HG03571 (cell line): ENCODE measurements at regions not wholly inside any gene's neighbourhood (a gene's known extent, or its start where the extent isn't known, plus 50 kb on each side); places are given as distances from the start of the nearest gene placed in this dataset.
"Not testable (repeated sequence)": the region's sequence is repeated elsewhere in the genome, so short reads cannot be mapped to it uniquely, and the experiment has no call there.

Source experiments
- ATAC-seq: cut with Tn5 transposase; IDR thresholded peaks from one replicate; pipeline ENCODE4 v1.9.1; 2021; ENCODE audit not compliant: unreplicated experiment

DNA sequence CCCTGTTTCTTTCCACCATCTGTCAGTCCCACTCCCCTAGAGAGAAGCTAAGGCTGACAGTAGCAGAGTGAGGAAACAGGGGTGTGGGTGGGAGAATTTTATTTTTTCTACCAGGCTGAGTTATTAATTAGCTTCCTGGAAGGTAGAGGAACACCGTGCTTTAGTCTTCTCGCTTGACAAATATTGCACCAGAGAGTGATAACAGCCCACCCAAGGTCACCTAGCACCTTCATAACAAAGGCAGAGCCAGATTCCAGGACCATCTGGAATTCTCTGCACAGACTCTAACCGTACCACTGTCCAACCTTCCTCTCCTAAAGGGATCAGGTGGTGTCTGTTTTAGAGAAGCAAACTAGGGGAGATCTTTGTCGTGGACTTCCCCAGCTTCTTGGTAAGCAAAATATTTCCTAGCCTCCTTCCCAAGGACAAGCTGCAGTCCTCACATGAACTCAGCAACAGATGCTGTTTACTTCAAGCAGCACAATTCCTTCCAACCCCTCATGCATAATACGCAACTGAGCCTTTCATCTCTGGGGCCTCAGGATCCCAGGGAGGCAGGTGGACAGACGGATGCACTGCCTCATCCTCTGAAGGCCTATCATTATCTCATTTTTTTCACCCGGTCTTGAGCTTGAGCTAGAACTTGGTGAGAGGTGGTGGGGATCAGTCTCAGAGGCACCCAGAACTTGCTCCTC lies 308.7 kb upstream of the BRINP1 start:
- no peak for ATAC-seq

GRCh38 chr9:119675951-119676350 lies 306.7 kb upstream of the BRINP1 start:
- no peak for ATAC-seq

DNA sequence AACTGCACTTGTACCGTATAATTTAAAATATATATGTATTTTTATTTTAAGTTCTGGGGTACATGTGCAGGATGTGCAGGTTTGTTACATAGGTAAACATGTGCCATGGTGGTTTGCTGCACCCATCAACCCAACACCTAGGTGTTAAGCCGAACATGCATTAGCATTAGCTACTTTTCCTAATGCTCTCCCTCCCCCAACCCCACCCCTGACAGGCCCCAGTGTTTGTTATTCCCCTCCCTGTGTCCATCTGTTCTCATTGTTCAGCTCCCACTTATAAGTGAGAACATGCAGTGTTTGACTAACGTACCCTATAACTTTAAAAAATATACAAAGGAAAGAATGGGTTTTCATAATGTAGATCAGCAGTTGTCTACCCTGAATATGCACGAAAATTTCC lies 303.5 kb upstream of the BRINP1 start:
- not testable (repeated sequence) for ATAC-seq

DNA sequence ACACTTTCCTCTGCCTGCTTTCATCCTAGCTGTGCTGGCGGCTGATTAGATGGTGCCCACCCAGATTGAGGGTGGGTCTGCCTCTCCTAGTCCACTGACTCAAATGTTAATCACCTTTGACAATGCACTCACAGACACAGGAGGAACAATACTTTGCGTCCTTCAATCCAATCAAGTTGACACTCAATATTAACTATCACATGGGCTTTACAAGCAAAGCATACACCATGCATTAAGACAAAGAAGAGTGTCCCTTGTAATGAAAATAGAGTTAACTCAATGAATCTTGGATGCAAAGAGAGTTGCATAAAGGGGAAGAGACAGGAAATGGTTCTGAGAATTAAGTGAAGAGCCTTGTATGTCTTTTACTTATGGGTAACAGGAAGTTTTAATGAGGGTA lies 298.7 kb upstream of the BRINP1 start:
- ATAC-seq, result no peak

DNA sequence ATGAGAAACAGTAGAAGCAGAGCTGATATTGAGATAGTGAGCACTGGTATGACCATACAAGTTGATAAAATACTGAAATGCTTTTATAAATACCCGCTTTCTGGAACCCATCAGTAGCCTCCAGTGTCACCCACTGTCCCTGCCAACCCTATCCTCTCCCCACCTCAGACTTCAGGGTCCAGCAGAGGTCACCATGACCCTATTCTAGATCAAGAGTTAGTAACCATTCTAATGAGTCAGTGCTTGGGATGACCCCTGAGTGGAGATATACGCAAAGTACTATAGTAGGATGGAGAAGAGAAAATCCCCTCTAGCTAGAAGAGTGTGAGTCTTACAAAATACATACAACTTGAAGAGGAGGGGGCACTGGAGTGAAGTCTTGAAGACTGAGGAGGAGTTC lies 297.9 kb upstream of the BRINP1 start:
- ATAC-seq, result no peak

DNA sequence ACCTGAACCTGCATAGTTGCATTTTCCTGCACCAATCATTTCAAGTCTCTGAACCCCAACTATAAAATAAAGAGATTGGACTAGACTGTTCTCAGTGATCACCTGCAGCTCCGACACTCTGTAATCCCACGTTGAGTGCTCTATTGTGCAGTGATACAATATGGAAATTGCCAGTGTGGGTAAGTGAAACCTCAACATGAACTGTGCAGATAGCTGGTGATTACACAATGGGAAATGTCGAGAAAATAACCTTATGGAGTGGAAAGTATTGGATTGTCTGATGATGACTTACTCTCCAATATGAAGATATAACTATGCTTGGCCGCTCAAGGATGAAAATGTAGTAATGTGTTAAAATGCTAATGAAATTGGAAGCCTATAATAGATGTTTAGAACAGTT lies 293.1 kb upstream of the BRINP1 start:
- no peak for ATAC-seq

- ATAC-seq, result no peak
Measured at GRCh38 chr9:119652931-119653330, 283.7 kb upstream of the BRINP1 start.

DNA sequence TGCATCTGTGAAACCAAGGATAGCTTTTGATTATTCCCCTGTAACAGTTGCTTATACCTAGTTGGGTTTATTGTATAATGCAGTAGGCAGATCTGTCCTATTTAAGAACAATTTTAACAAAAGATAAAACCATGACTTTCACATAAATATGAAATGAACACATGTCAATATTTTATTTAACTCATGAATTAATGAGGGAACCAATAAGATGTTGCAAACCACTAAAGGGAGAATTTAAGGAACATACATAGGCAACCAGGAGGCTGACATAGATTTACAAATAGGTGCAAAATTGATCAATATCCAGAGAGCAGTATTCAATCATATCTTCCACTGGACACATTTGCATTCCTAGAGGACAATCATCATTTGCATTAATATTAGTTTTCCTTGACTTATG lies 280.0 kb upstream of the BRINP1 start:
- ATAC-seq, result no peak

DNA sequence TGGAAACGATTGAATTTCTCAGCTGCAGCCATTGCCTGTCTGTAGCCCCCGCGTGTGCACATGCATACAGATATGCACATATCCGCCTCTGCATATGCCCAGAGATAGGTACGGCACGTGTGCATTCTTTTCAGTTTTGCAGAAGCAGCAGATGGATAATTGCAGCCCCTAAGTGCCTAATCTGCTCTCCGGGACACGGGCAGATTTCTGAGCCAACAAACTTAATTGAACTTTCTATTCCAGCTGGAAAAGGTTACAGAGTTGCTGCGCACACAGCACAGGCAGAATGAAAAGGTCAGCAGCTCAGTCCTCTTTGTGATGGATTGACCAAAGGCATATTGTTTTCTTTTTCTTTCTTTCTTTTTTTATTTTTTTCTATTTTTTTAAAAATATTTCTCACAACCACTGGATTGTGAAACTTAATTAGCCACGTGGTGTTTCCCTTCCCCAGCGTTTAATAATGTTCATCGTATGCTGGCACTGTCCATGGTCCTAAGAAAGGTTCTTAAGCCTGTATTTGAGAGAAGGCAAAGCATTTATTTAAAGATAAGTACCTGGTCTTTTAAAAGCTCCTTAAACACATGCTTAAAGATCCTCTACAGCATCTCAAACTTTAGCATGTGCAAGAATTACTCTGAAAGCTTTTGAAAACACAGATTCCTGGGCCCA lies 270.2 kb upstream of the BRINP1 start:
- ATAC-seq, result no peak

DNA sequence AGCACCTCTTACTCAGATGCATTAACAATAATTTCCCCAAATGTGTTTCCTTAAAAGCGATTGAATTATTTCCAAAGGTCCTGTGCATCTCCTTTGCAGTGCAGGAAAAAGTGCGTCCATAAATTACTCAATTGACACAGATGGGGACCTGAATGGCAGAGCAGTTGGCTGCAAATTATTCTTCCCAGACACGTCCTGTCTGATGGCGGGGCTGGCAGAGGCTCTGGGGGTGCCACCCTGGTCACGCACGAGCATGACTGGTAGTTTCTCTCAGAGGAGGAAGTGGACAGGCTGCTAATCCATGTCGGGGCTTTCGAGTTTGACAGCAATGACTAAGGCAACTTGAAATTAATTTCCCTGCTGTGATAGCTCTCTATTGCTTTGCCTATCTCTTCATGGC lies 264.8 kb upstream of the BRINP1 start:
- no peak for ATAC-seq

GRCh38 chr9:119611565-119611964 lies 242.3 kb upstream of the BRINP1 start:
- no peak for ATAC-seq

DNA sequence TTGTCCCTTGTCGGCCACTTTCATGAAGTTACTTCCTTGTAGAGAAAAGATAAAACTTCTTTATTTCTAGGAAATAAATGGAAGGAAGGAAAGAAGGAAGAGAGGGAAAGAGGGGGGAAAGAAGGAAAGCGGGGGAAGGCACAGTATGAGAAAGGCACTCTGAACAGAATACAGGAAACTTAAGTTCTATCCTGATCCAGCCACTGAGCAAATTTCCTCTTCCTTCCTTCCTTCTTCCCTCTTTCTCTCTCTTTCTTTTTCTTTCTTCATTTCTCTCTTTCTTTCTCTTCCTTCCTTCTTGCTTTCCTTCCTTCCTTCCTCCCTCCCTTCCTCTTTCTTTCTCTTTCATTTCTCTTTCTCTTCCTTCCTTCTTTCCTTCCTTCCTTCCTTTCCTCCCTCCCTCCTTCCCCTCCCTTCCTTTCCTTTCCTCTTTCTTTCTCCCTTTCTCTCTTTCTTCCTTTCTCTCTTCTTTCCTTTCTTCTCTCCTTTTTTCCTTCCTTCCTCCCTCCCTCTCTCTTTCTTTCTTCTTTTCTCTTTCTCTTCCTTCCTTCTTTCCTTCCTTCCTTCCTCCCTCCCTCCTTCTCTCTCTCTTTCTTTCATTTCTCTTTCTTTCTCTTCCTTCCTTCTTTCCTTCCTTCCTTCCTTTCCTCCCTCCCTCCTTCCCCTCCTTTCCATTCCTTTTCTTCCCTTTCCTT lies 240.2 kb upstream of the BRINP1 start:
- ATAC-seq, result no peak

DNA sequence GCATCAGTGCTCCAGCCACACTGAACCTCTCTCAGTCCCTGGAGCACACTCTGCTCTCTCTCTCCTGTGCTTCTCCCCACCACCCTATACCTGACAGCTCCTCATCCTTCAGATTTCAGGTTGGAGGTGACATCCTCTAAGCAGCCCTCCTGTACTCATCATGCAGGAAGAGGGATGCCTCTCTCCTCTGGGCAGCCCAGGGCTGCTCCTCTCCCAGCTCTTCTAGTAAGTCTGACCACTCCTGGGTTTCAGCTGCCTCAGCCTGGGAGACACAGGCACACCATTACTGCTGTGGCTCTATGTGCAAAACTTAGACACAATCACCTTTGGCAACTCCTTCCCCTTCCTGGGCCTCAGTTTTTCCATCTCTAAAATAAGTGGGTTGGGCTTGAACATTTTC lies 232.4 kb upstream of the BRINP1 start:
- ATAC-seq, result no peak

DNA sequence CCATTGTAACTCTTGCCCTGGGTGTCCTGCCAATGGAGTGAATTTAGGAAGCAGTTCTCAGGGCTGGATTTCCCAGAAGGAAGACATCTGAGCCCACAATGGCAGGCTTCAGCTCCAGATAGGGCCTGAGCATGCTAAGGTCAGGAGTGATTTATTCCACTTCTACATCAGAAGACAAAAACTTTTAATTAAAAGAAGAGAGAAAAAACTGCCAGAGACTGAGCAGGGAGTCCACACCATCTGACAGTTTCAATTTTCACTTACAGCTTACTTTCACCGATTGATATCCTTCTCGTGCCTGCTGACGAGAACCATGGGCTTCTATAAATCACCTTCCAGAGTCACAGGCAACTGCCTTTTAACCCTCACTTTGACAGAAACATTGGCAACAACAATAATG lies 228.3 kb upstream of the BRINP1 start:
- no peak for ATAC-seq

- ATAC-seq, result no peak
Measured at GRCh38 chr9:119596703-119597102, 227.5 kb upstream of the BRINP1 start.

- ATAC-seq, result no peak
Measured at GRCh38 chr9:119588874-119589744, 219.9 kb upstream of the BRINP1 start.

- no peak for ATAC-seq
Measured at GRCh38 chr9:119577881-119578280, 208.6 kb upstream of the BRINP1 start.

DNA sequence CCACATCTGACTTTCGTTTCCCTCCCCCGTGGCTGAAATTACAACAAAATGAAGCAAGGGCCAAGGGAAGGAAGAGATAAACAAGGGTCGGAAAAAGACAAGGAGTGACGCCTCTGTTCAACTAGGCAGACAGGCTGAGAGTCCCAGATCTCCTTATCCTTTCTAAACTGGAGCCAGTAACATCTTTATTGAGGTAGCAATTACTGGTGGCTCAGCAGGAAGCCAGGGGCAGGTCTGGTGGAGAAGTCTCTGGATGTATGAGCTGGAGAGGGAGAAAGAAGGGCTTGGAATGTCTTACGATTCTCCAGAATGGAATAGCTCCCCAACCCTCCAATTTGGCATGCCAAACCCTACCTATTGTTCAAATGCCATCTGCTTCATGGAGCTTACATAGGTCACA lies 190.8 kb upstream of the BRINP1 start:
- no peak for ATAC-seq

DNA sequence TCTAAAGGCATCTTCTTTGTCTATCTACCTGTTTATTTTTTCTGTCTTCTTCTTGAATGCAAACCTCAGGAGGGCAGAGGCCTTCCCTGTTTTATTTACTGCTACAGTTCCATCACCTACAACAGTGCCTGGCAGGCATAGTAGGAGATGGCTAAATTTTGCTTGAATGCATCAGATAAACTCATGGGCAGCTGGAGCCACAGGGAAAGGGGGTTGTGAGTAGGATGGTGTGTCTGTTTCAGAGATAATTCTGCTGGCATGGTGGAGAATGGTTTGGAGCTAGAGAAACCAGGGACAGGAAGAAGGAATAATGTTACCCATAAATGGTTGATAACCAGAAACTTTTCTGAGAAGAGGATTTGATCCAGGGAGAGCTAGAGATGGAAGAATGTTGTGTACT lies 189.8 kb upstream of the BRINP1 start:
- ATAC-seq, result no peak

DNA sequence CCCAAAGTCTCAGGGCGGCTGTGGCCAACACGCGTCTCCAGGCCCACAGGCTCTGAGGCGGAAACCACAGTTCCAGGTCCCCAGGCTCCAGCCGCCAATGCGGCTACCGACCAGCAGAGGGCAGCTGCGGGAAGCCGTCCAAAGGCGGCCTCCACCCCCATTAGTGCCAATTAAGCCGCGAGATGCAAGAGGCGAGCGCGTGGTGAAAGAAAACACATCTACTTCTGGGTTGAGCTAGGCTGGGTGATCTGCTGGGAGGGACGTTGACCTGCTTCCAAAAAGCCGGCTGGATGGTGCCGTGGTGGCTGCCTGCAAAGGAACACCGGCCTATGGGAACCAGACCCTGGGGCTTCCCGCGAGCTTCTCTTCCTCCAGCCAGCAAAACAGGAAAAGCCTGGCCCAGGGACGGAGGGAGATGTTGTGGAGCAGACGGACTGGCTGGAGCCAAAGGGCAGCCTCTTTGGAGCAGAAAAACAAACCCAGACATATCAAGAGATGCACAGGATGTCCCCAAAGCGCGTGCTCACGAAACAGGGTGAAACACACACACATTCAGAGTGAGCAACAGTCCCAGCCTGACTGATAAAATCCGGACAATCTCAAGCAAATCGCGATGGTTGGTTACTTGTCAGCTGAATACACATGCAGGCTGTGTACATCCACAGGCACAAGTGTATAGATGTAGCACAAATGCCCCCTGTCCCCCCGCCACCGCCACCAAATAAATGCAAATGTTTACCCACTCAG lies 187.1 kb upstream of the BRINP1 start:
- peak; percentile 99 for ATAC-seq

DNA sequence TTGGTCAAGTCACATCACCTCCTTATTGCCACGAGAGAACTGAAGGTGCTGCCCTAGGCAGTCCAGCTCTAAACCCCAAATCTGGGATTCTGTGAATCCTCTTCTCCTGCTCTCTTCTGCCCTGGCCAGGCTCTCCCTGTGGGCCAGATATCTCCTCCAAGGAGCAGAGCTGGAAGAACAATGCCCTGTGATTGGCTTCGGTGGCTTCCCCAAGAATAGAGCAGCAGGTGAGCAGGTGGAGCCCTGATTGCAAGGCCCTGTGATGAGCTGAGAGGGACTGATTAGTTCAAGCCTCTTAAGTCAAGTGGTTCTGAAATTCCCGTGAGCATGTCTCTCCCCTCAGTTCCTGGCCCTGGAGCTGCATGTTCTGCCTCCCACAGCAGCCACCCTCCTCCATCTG lies 175.3 kb upstream of the BRINP1 start:
- ATAC-seq, result no peak
